ENCODE measurements at regions not wholly inside any gene's neighbourhood (a gene's known extent, or its start where the extent isn't known, plus 50 kb on each side); places are given as distances from the start of the nearest gene placed in this dataset.

GRCh38 chr18:78776706-78777285 lies 202.8 kb upstream of the SALL3 start:
- TF ChIP-seq BACH2 (CRISPR knock-in tag; IDR thresholded peaks at IDR 0.05; ENCODE audit: borderline replicate concordance) (no peak), RARB (CRISPR knock-in tag; IDR thresholded peaks at IDR 0.05) (no peak)
